Prostate gland (tissue), 2 donors: ENCODE measurements at regions not wholly inside any gene's neighbourhood (a gene's known extent, or its start where the extent isn't known, plus 50 kb on each side); places are given as distances from the start of the nearest gene placed in this dataset.
A peak's percentile ranks its signal among the peaks of the same experiment; 100 is the strongest.

ENCODE experiments used
- DNase-seq: peaks from one replicate; pipeline ENCODE4 v3.0.0-alpha.2; 2019; ENCODE audit warnings: low spot score
- H3K27ac ChIP-seq, 2 donors: fragments of 200-600 bp; sonication (generic); 2 replicates each; pipeline ENCODE4 v1.5.1; 2017 to 2019
- H3K27me3 ChIP-seq: fragments of 200-600 bp; sonication (generic); replicated peaks from 2 replicates; pipeline ENCODE4 v1.5.1; 2019; ENCODE audit not compliant: insufficient read depth
- H3K36me3 ChIP-seq, 2 donors: fragments of 200-600 bp; sonication (generic); 1 replicate in 1 of 2; 2 replicates in 1 of 2; pipeline versions ENCODE4 v1.5.1 to v1.8.1; 2017 to 2019
- H3K4me1 ChIP-seq: fragments of 200-600 bp; sonication (generic); replicated peaks from 2 replicates; pipeline ENCODE4 v1.5.1; 2019
- H3K4me3 ChIP-seq, 2 donors: fragments of 200-600 bp; sonication (generic); 2 replicates each; pipeline ENCODE4 v1.5.1; 2017 to 2019
- H3K9me3 ChIP-seq: fragments of 200-600 bp; sonication (generic); 2 replicates; pipeline ENCODE4 v1.5.1; 2017
- POLR2A ChIP-seq: fragments of 450-650 bp; IDR thresholded peaks from one replicate; pipeline ENCODE4 v1.6.1; 2016; ENCODE audit warnings: antibody characterized with exemption, mild to moderate bottlenecking
- POLR2AphosphoS5 ChIP-seq: sonication (generic); formaldehyde crosslinking; IDR thresholded peaks from one replicate; pipeline ENCODE4 v1.6.1; 2017; ENCODE audit warnings: antibody characterized with exemption
- WGBS: methylation state at CpG from one replicate; pipeline ENCODE4 v1.1.5; 2018; 5-methylcytosine and 5-hydroxymethylcytosine counted together
- intact Hi-C: fragments of 100-400 bp; cut with DNase I; formaldehyde crosslinking; loops from one replicate; pipeline ENCODE4 v1.14.2; 2022
- TF ChIP-seq, protein P1 (sequence below), 4 experiments: fragments of 200-600 bp in 2 of 4; fragments of 450-650 bp in 2 of 4; sonication (generic) in 2 of 4; IDR thresholded peaks; 1 replicate in 3 of 4; 2 replicates in 1 of 4; pipeline ENCODE4 v1.5.1; 2016 to 2019; ENCODE audit warnings: antibody characterized with exemption in 4 of 4, mild to moderate bottlenecking in 2 of 4, moderate library complexity in 2 of 4

DNA sequence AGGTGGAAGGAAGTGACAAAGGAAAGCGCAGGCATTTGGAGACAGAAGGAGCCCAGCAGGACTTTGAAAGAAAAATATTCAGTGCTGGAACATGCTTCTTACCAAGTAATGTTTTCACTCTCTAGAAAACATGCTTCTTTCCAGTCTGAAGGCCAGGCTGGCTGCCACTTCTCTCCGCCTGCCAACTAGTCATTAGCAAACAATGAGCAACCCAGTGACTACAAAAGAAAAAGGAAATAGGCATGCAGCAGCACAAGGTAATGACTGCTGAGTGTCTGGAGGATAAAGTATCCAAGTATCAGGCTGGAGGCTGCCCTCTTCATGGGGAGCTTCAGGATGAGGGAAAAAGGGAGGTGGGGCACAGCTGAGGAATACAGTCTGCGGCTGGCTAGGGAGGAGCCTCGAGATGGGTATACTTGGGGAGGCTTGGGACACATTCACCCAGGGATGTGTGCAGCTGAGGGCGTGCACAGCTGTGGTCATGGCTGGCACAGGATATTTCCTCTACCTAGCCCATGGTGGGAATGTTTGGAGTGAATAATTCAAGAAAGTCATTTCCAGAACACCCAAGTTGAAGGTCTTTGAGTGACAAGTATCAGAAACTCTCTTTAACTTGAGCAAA is 161.5 kb upstream of the KIF2A start:
- H3K4me3 ChIP-seq: no peak overlapping the region
- no peaks in the 10 kb centered on the region for H3K36me3 ChIP-seq
- WGBS: 50% methylated on average over 5 of the region's 5 CpGs
- no peak overlapping the region for H3K27ac ChIP-seq
- peaks cover 6% of the 10 kb centered on the region for H3K4me1 ChIP-seq
- intact Hi-C loops: no loop called here
- H3K9me3 ChIP-seq: no peaks in the 10 kb centered on the region
- TF ChIP-seq POLR2AphosphoS5 (peak; percentile 70), POLR2A (no peak)
- DNase-seq: peak; percentile 65
- H3K27me3 ChIP-seq: no peaks in the 10 kb centered on the region

DNA sequence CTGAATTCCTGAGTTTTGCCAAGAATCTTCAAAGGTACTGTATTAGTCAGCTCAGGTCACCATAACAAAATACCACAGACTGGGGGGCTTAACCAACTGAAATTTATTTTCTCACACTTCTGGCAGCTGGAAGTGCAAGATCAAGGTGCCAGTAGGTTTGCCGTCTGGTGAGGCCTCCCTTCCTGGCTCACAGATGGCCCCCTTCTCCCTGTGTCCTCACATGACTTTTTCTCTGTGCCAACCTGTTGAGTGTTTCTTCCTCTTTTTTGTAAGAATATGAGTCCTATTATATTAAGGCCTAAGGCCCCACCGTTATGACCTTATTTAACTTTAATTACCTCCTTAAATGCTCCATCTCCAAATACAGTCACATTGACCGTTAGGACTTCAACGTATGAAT is 156.1 kb upstream of the KIF2A start:
- TF ChIP-seq, protein P1, sequence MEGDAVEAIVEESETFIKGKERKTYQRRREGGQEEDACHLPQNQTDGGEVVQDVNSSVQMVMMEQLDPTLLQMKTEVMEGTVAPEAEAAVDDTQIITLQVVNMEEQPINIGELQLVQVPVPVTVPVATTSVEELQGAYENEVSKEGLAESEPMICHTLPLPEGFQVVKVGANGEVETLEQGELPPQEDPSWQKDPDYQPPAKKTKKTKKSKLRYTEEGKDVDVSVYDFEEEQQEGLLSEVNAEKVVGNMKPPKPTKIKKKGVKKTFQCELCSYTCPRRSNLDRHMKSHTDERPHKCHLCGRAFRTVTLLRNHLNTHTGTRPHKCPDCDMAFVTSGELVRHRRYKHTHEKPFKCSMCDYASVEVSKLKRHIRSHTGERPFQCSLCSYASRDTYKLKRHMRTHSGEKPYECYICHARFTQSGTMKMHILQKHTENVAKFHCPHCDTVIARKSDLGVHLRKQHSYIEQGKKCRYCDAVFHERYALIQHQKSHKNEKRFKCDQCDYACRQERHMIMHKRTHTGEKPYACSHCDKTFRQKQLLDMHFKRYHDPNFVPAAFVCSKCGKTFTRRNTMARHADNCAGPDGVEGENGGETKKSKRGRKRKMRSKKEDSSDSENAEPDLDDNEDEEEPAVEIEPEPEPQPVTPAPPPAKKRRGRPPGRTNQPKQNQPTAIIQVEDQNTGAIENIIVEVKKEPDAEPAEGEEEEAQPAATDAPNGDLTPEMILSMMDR (IDR thresholded peaks at IDR 0.05): no peak
- TF ChIP-seq POLR2AphosphoS5: no peak
- TF ChIP-seq POLR2A: no peak
- no peaks in the 10 kb centered on the region for H3K27me3 ChIP-seq
- no peak overlapping the region for H3K4me3 ChIP-seq
- no peak for DNase-seq
- no peaks in the 10 kb centered on the region for H3K9me3 ChIP-seq
- intact Hi-C loops: no loop called here
- H3K27ac ChIP-seq: no peak overlapping the region
- H3K36me3 ChIP-seq: no peaks in the 10 kb centered on the region
- 75% methylated on average over 4 of the region's 4 CpGs for WGBS
- H3K4me1 ChIP-seq: no peaks in the 10 kb centered on the region

DNA sequence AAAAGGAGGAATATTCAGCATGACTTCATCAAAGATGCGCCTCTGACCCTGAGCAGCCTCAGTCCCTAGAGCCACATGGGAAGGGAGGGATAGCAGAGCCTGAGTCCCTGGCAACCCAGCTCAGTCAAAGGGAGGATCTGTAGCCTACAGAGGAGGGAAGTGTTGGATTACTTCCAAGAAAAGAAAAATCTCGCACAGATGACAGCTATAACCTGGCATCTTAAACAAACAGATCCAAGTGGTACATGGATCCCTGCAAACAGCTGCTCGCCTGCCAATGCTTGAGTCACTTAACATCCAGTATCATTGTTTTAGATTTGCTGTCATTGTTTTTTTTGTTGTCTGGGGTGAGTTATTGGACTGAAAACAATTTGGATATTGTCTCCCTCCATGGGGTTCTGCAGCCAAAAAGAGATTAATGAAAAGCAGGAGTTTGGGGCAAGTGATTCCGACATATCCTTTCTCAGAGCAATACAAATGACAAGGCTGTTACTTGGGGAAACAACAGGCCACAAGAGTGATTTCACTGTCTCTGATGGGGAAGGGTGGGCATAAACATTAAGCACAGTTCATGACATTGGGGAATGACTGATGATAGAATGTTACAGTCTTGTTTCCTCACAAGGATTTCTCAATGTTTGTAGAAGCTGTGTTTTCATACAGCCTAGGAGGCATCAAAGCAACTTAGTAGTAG is 153.5 kb upstream of the KIF2A start:
- Histone ChIP-seq H3K9me3 (no peaks in the 10 kb centered on the region), H3K27me3 (no peaks in the 10 kb centered on the region), H3K27ac (no peak overlapping the region), H3K4me1 (no peaks in the 10 kb centered on the region), H3K36me3 (no peaks in the 10 kb centered on the region), H3K4me3 (no peak overlapping the region)
- TF ChIP-seq POLR2AphosphoS5: no peak
- TF ChIP-seq POLR2A: no peak
- TF ChIP-seq, protein P1 (IDR thresholded peaks at IDR 0.05): no peak
- DNase-seq: no peak
- WGBS: 58% methylated on average over 4 of the region's 4 CpGs
- intact Hi-C loops: no loop called here

DNA sequence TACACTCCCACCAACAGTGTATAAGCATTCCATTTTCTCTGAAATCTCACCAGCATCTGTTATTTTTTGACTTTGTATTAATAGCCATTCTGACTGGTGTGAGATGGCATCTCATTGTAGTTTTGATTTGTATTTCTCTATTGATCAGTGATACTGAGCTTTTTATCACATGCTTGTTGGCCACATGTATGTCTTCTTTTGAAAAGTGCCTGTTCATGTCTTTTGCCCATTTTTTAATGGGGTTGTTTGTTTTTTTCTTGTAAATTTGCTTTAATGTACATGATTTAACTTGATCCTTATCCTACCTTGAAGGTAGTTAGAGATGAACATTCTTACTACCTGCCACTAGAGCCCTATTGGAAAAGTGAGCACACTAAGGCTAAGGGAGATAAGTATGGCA is 151.2 kb upstream of the KIF2A start:
- no peak for DNase-seq
- H3K27ac ChIP-seq: no peak overlapping the region
- H3K36me3 ChIP-seq: no peaks in the 10 kb centered on the region
- H3K27me3 ChIP-seq: no peaks in the 10 kb centered on the region
- TF ChIP-seq, protein P1 (IDR thresholded peaks at IDR 0.05): no peak
- TF ChIP-seq POLR2AphosphoS5: no peak
- no peak for TF ChIP-seq POLR2A
- no peaks in the 10 kb centered on the region for H3K4me1 ChIP-seq
- intact Hi-C loops: no loop called here
- no peak overlapping the region for H3K4me3 ChIP-seq
- no peaks in the 10 kb centered on the region for H3K9me3 ChIP-seq

DNA sequence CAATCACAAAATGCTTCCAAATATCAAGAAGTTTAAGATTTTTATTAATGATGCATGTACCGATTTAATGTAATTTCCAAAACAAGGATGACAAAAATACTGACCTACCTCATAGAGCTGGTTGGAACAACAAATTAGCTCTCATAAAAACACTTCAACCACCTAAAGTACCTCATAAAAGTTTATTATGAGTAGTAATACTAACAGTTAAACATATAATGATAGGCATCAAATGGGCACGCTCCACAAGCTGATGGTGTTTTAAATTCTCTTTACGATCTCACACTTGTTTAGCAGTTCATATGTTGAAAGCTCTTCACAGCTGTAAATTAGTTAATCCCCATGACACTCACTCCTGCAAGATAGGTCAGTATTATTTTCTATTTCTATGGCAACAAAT is 150.0 kb upstream of the KIF2A start:
- Histone ChIP-seq H3K36me3 (no peaks in the 10 kb centered on the region), H3K9me3 (no peaks in the 10 kb centered on the region), H3K4me1 (no peaks in the 10 kb centered on the region), H3K4me3 (no peak overlapping the region), H3K27me3 (no peaks in the 10 kb centered on the region), H3K27ac (no peak overlapping the region)
- intact Hi-C loops: no loop called here
- DNase-seq: no peak
- no peak for TF ChIP-seq POLR2A
- no peak for TF ChIP-seq POLR2AphosphoS5
- TF ChIP-seq, protein P1 (IDR thresholded peaks at IDR 0.05): no peak
- 42% methylated on average over 3 of the region's 3 CpGs for WGBS
